Osteoblast (primary cell): ENCODE measurements at regions not wholly inside any gene's neighbourhood (a gene's known extent, or its start where the extent isn't known, plus 50 kb on each side); places are given as distances from the start of the nearest gene placed in this dataset.

ENCODE experiments used
- DNase-seq: peaks from one replicate; pipeline ENCODE4 v3.0.0; 2011; ENCODE audit warnings: low spot score, mixed read lengths; ENCODE audit not compliant: insufficient read length; ENCODE audit errors: missing footprints
- H2AFZ ChIP-seq: 2 replicates; pipeline ENCODE4 v1.6.0; 2011; ENCODE audit warnings: mild to moderate bottlenecking, low read length
- H3K27ac ChIP-seq: 2 replicates; pipeline ENCODE4 v1.5.1; 2011; ENCODE audit warnings: mild to moderate bottlenecking, low read depth, low read length, moderate library complexity
- H3K27me3 ChIP-seq: 2 replicates; pipeline ENCODE4 v1.6.0; 2012; ENCODE audit warnings: mild to moderate bottlenecking, control low read depth, inconsistent platforms, low read length, moderate library complexity; ENCODE audit not compliant: insufficient read depth
- H3K36me3 ChIP-seq: 2 replicates; pipeline ENCODE4 v1.5.1; 2011; ENCODE audit warnings: mild to moderate bottlenecking, low read length, control low read depth, moderate library complexity; ENCODE audit not compliant: insufficient read depth
- H3K4me1 ChIP-seq: 2 replicates; pipeline ENCODE4 v1.5.1; 2011; ENCODE audit warnings: mild to moderate bottlenecking, low read length, control low read depth, moderate library complexity; ENCODE audit not compliant: insufficient read depth
- H3K4me2 ChIP-seq: 2 replicates; pipeline ENCODE4 v1.6.0; 2011; ENCODE audit warnings: mild to moderate bottlenecking, low read length; ENCODE audit not compliant: insufficient read depth
- H3K4me3 ChIP-seq: fragments of 200-600 bp; sonication (generic); 3 replicates; pipeline ENCODE4 v1.5.1; 2012; ENCODE audit warnings: mild to moderate bottlenecking, low read length, inconsistent platforms; ENCODE audit not compliant: insufficient read depth
- H3K79me2 ChIP-seq: 2 replicates; pipeline ENCODE4 v1.6.0; 2012; ENCODE audit warnings: mild to moderate bottlenecking, low read length, control low read depth, inconsistent platforms; ENCODE audit not compliant: insufficient read depth
- H3K9me3 ChIP-seq: 2 replicates; pipeline ENCODE4 v1.5.1; 2011; ENCODE audit warnings: low read depth, low read length, control low read depth
- H4K20me1 ChIP-seq: 2 replicates; pipeline ENCODE4 v1.6.0; 2012; ENCODE audit warnings: mild to moderate bottlenecking, low read length, control low read depth; ENCODE audit not compliant: insufficient read depth
- TF ChIP-seq, protein P1 (sequence below): IDR thresholded peaks from 2 replicates; pipeline ENCODE4 v1.5.1; 2011; ENCODE audit warnings: mild to moderate bottlenecking, low read depth, low read length, moderate library complexity; ENCODE audit errors: extremely low read depth

DNA sequence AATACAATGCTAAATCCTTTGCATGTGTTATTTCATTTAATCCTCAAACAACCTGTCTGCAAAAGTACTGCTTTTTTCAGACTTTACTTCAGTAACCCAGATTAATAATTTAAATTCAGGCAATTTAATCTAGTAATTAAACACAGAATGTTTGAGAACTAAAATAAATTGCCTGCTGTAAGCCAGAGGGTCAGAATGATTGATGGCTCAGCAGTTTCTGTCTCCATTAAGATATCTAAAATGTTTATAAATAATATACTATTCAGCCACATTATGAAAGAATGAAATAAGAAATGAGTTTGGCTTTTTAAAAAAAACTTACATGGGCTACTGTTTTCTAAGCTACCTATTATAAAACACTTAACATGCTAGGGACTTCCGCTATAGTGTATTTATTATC is 846.0 kb downstream of the FAM181B start:
- no peak for DNase-seq
- no peaks in the 10 kb centered on the region for H3K36me3 ChIP-seq
- no peaks in the 10 kb centered on the region for H4K20me1 ChIP-seq
- no peak overlapping the region for H2AFZ ChIP-seq
- TF ChIP-seq, protein P1, sequence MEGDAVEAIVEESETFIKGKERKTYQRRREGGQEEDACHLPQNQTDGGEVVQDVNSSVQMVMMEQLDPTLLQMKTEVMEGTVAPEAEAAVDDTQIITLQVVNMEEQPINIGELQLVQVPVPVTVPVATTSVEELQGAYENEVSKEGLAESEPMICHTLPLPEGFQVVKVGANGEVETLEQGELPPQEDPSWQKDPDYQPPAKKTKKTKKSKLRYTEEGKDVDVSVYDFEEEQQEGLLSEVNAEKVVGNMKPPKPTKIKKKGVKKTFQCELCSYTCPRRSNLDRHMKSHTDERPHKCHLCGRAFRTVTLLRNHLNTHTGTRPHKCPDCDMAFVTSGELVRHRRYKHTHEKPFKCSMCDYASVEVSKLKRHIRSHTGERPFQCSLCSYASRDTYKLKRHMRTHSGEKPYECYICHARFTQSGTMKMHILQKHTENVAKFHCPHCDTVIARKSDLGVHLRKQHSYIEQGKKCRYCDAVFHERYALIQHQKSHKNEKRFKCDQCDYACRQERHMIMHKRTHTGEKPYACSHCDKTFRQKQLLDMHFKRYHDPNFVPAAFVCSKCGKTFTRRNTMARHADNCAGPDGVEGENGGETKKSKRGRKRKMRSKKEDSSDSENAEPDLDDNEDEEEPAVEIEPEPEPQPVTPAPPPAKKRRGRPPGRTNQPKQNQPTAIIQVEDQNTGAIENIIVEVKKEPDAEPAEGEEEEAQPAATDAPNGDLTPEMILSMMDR, result no peak
- no peak overlapping the region for H3K4me3 ChIP-seq
- no peaks in the 10 kb centered on the region for H3K4me1 ChIP-seq
- H3K9me3 ChIP-seq, result no peaks in the 10 kb centered on the region
- H3K4me2 ChIP-seq, result no peak overlapping the region
- no peak overlapping the region for H3K27ac ChIP-seq
- H3K79me2 ChIP-seq, result no peaks in the 10 kb centered on the region
- H3K27me3 ChIP-seq, result no peaks in the 10 kb centered on the region

DNA sequence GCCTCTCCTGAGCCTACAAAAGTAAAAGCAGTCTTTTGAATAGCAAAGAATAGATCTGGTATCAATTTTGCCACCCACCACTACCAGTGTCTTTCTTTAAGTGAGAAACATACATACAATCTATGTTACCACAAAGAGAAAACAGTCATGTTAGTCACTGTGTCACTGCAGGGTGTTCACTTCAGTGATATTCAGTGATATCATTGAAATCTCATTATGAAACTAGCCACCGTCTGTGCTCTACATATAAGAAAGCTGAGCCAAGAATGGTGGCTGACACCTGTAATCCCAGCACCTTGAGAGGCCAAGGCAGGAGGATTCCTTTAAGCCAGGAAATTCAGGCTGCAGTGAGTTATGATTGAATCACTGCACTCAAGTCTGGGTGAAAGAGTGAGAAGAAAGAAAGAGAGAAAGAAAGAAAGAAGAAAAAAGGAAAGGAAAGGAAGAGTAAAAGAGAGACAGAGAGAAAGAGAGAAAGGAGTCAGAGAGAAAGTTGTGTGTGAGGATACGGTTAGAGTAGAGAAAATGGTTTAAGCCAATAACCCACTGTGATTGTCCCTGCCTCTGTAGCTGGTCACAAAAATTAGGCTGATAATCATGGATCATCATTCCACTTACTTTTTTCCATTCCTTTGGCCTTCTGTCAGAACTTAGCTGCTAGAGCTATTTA is 847.1 kb downstream of the FAM181B start:
- no peak overlapping the region for H2AFZ ChIP-seq
- H3K36me3 ChIP-seq, result no peaks in the 10 kb centered on the region
- no peak overlapping the region for H3K4me2 ChIP-seq
- no peak for DNase-seq
- H3K4me1 ChIP-seq, result no peaks in the 10 kb centered on the region
- H4K20me1 ChIP-seq, result no peaks in the 10 kb centered on the region
- no peaks in the 10 kb centered on the region for H3K79me2 ChIP-seq
- no peak overlapping the region for H3K27ac ChIP-seq
- H3K9me3 ChIP-seq, result no peaks in the 10 kb centered on the region
- no peaks in the 10 kb centered on the region for H3K27me3 ChIP-seq
- no peak overlapping the region for H3K4me3 ChIP-seq
- TF ChIP-seq, protein P1, result no peak

DNA sequence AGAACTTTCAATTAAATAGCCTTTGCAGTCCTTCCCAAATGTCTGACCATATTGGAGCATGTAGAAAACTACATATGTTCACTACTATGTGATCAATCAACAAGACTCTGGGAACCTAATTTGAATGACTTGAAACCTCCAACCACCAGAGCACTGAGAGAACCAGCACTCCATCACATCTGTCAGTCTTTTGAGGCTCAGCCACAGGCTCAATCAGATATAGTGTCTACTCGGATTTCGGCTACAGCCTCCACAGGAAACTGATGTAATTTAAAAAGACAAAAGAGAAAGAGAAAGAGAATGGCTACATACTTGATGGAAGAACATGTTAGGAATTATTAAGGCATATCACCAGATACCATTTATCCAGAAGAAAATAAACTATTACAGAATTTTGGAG is 859.0 kb downstream of the FAM181B start:
- H3K9me3 ChIP-seq, result no peaks in the 10 kb centered on the region

DNA sequence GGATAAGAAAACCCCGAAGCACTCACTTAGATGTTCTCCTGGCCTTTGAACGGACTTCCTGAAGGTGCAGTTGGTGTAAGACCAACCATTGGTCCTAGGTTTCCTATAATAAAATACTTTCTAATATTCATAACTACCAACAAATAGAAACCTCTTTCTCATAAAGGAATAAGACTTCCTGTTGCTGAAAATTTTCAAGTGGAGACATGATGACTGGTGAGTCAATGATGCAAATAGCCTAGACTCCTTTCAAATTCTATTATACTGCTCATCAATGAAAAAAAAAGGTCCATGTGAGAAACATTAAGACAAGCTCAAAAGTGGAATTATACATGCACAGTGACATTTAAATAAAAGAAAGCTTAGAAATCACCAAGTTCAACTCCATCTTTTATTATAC is 862.8 kb downstream of the FAM181B start:
- H3K4me3 ChIP-seq, result no peak overlapping the region
- no peak overlapping the region for H3K27ac ChIP-seq
- DNase-seq, result no peak
- H3K4me1 ChIP-seq, result no peaks in the 10 kb centered on the region
- TF ChIP-seq, protein P1, result no peak
- no peaks in the 10 kb centered on the region for H3K9me3 ChIP-seq
- no peaks in the 10 kb centered on the region for H3K27me3 ChIP-seq
- H4K20me1 ChIP-seq, result no peaks in the 10 kb centered on the region
- no peak overlapping the region for H3K4me2 ChIP-seq
- H3K36me3 ChIP-seq, result no peaks in the 10 kb centered on the region
- H2AFZ ChIP-seq, result no peak overlapping the region
- no peaks in the 10 kb centered on the region for H3K79me2 ChIP-seq

More for the DNA sequence above, 859.0 kb downstream of the FAM181B start:
- no peak overlapping the region for H3K27ac ChIP-seq
- H3K79me2 ChIP-seq, result no peaks in the 10 kb centered on the region
- H2AFZ ChIP-seq, result no peak overlapping the region
- no peaks in the 10 kb centered on the region for H3K4me1 ChIP-seq
- H3K27me3 ChIP-seq, result no peaks in the 10 kb centered on the region
- no peaks in the 10 kb centered on the region for H4K20me1 ChIP-seq
- no peak overlapping the region for H3K4me2 ChIP-seq
- TF ChIP-seq, protein P1, result no peak
- H3K36me3 ChIP-seq, result no peaks in the 10 kb centered on the region
- no peak overlapping the region for H3K4me3 ChIP-seq
- no peak for DNase-seq
